ENCODE measurements at regions not wholly inside any gene's neighbourhood (a gene's known extent, or its start where the extent isn't known, plus 50 kb on each side); places are given as distances from the start of the nearest gene placed in this dataset.

GRCh38 chr2:177028296-177028695, 184.3 kb upstream of the HNRNPA3 start:
- no peak overlapping the region for H3K27ac ChIP-seq (ENCODE audit: low read depth, low read length, poor library complexity, severe bottlenecking)
- no peak overlapping the region for H3K4me3 ChIP-seq (ENCODE audit: low read depth, low read length, poor library complexity, severe bottlenecking)
- no peaks in the 10 kb centered on the region for H3K4me1 ChIP-seq (ENCODE audit: insufficient read depth, low read length, poor library complexity, severe bottlenecking)
- no peak overlapping the region for H2AFZ ChIP-seq (ENCODE audit: low read length)
- no TSS peak for BruUV-seq (replicated peaks)
- ChIA-PET POLR2A (no interaction called here), CTCF (ENCODE audit: unreplicated experiment) (no interaction called here)
- no peaks in the 10 kb centered on the region for H3K36me3 ChIP-seq (ENCODE audit: insufficient read depth, low read length)
- no peak for TF ChIP-seq CTCF (conservative IDR thresholded peaks at IDR 0.05; ENCODE audit: low read length)
- TF ChIP-seq EZH2phosphoT487 (IDR thresholded peaks at IDR 0.05; ENCODE audit: borderline replicate concordance, low read depth, low read length) = no peak
- no peak for DNase-seq (ENCODE audit: low spot score)
- intact Hi-C loops (cut with micrococcal nuclease; ENCODE audit: unreplicated experiment) = loop anchor here (5.0 kb wide), 1 partner anchor 119 kb away; no protein-coding TSS in a partner anchor
- H4K20me1 ChIP-seq (ENCODE audit: insufficient read depth, low read length) = no peaks in the 10 kb centered on the region
- H3K9me3 ChIP-seq (ENCODE audit: low read length) = no peaks in the 10 kb centered on the region
- no peaks in the 10 kb centered on the region for H3K79me2 ChIP-seq (ENCODE audit: insufficient read depth, low read depth, low read length)
- H3K9me2 ChIP-seq (ENCODE audit: insufficient read depth, low read length) = no peaks in the 10 kb centered on the region
- H3K4me2 ChIP-seq (ENCODE audit: low read length) = no peak overlapping the region

- H3K9me3 ChIP-seq (ENCODE audit: low read length) = no peaks in the 10 kb centered on the region
- DNase-seq (ENCODE audit: low spot score) = no peak
- no peaks in the 10 kb centered on the region for H3K9me2 ChIP-seq (ENCODE audit: insufficient read depth, low read length)
- TF ChIP-seq CTCF (conservative IDR thresholded peaks at IDR 0.05; ENCODE audit: low read length) (no peak), EZH2phosphoT487 (IDR thresholded peaks at IDR 0.05; ENCODE audit: borderline replicate concordance, low read depth, low read length) (no peak)
- CTCF ChIA-PET (ENCODE audit: unreplicated experiment) = no interaction called here
- BruUV-seq (replicated peaks) = no TSS peak
- H3K4me1 ChIP-seq (ENCODE audit: insufficient read depth, low read length, poor library complexity, severe bottlenecking) = no peaks in the 10 kb centered on the region
- H3K27ac ChIP-seq (ENCODE audit: low read depth, low read length, poor library complexity, severe bottlenecking) = no peak overlapping the region
- POLR2A ChIA-PET = interaction anchor here (0.7 kb wide), 1 partner anchor 1514 kb away, joined by 7 read pairs; no protein-coding TSS in a partner anchor
- H3K36me3 ChIP-seq (ENCODE audit: insufficient read depth, low read length) = no peaks in the 10 kb centered on the region
- no peaks in the 10 kb centered on the region for H3K79me2 ChIP-seq (ENCODE audit: insufficient read depth, low read depth, low read length)
- intact Hi-C loops (cut with micrococcal nuclease; ENCODE audit: unreplicated experiment) = loop anchor here (5.0 kb wide), 1 partner anchor 118 kb away; no protein-coding TSS in a partner anchor
- no peak overlapping the region for H3K4me3 ChIP-seq (ENCODE audit: low read depth, low read length, poor library complexity, severe bottlenecking)
- H2AFZ ChIP-seq (ENCODE audit: low read length) = no peak overlapping the region
- no peaks in the 10 kb centered on the region for H4K20me1 ChIP-seq (ENCODE audit: insufficient read depth, low read length)
- H3K4me2 ChIP-seq (ENCODE audit: low read length) = no peak overlapping the region
Measured at GRCh38 chr2:177029075-177029474, 183.5 kb upstream of the HNRNPA3 start.

- Histone ChIP-seq H3K4me1 (ENCODE audit: insufficient read depth, low read length, poor library complexity, severe bottlenecking) (no peaks in the 10 kb centered on the region), H3K79me2 (ENCODE audit: insufficient read depth, low read depth, low read length) (no peaks in the 10 kb centered on the region), H4K20me1 (ENCODE audit: insufficient read depth, low read length) (no peaks in the 10 kb centered on the region), H3K4me2 (ENCODE audit: low read length) (no peak overlapping the region), H3K9me2 (ENCODE audit: insufficient read depth, low read length) (no peaks in the 10 kb centered on the region), H3K9me3 (ENCODE audit: low read length) (no peaks in the 10 kb centered on the region), H3K36me3 (ENCODE audit: insufficient read depth, low read length) (no peaks in the 10 kb centered on the region), H2AFZ (ENCODE audit: low read length) (no peak overlapping the region), H3K4me3 (ENCODE audit: low read depth, low read length, poor library complexity, severe bottlenecking) (no peak overlapping the region), H3K27ac (ENCODE audit: low read depth, low read length, poor library complexity, severe bottlenecking) (no peak overlapping the region)
- intact Hi-C loops (cut with micrococcal nuclease; ENCODE audit: unreplicated experiment) = loop anchor here (5.0 kb wide), 1 partner anchor 118 kb away; no protein-coding TSS in a partner anchor
- CTCF ChIA-PET (ENCODE audit: unreplicated experiment) = no interaction called here
- POLR2A ChIA-PET = no interaction called here
- BruUV-seq (replicated peaks) = no TSS peak
- TF ChIP-seq CTCF (conservative IDR thresholded peaks at IDR 0.05; ENCODE audit: low read length) (peak; percentile 62), EZH2phosphoT487 (IDR thresholded peaks at IDR 0.05; ENCODE audit: borderline replicate concordance, low read depth, low read length) (no peak)
- DNase-seq (ENCODE audit: low spot score) = peak; percentile 2
Measured at GRCh38 chr2:177029501-177029900, 183.1 kb upstream of the HNRNPA3 start.
